HuH-7 (cell line): ENCODE measurements at regions not wholly inside any gene's neighbourhood (a gene's known extent, or its start where the extent isn't known, plus 50 kb on each side); places are given as distances from the start of the nearest gene placed in this dataset.

ENCODE experiments used
- DNase-seq: peaks from one replicate; pipeline ENCODE4 v3.0.0; 2011; ENCODE audit warnings: low spot score

DNA sequence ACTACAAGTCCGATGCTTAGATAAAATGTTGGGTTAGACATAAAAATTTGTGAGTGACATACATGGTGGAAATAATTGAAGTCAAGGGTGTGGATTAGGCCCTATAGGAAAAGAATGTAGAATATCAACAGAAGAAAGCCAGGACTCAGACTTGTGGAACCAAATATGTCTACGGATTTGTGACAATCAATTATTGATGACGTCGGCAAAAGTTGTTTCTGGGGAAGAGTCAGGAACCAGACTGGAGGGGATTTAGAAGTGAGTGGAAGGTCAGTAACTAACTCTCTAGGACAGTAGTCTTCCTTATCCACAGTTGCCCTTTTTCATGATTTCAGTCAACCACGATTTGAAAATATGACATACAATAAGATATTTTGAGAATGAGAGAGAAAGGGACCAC, 130.9 kb upstream of the TANK start:
- no peak for DNase-seq

DNA sequence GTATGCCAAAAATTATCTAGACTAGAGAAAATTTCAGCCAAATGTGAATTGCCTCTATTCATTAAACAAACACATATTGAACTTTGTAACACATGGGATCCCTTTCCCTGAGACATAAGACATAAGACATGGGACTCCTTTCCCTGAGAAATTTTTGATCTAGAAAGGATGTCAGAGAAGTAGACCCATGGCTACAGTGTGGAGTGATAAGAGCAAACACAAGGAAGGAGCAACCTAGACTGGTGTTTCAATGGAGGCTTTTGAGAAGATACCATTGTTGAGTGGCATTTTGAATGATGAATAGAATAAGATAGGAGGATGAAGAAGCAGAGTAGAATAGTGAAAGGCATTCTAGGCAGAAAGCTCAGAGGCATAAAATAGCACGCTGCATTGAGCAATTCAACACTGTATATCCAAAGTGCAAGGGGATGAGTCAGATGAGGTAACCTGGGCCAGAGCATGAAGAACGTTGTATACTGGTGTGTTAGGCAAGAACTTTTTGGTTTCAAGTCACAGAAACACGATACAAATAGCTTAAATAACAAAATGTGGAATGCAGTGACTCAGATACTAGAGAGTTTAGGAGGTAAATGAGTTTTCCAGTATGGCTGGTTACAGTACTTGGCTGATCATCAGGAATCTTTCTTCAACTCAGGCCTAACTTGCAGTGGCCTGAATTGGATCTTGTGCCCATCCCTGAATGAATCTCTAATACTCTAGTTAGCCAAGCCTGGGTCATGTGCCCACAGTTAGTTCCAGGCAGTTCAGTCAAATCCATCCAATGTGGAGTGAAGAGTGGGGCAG, 129.8 kb upstream of the TANK start:
- DNase-seq, result no peak

DNA sequence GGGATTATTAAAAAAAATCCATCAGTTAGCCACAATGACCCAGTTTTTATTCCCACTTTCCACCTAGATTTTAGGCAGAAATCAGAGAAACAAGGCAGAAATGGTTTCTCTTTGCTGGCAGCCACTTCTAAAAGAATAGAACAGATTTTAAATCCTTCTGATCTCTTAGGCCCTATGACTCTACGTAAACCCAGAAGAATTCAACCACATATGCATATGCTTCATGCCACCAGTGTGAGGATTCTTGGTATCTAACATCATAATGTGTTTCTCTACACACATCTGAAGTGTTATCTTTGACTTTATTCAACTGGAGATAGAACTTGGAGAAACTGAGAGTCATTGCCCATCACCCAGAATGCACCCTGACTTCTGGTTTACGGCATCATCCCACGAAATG, 128.7 kb upstream of the TANK start:
- DNase-seq, result no peak

DNA sequence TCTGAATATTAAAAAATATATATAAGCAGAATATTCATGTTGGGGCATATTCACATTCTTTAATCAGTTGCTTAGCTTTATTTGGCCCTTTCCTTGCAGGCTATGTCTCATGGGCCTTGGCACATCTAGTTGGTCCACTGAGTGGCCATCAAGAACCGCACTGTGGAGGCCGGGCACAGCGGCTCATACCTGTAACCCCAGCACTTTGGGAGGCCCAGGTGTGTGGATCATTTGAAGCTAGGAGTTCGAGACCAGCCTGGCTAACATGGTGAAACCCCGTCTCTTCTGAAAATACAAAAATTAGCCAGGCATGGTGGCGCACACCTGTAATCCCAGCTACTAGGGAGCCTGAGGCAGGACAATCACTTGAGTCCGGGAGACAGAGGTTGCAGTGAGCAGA, 127.6 kb upstream of the TANK start:
- no peak for DNase-seq

DNA sequence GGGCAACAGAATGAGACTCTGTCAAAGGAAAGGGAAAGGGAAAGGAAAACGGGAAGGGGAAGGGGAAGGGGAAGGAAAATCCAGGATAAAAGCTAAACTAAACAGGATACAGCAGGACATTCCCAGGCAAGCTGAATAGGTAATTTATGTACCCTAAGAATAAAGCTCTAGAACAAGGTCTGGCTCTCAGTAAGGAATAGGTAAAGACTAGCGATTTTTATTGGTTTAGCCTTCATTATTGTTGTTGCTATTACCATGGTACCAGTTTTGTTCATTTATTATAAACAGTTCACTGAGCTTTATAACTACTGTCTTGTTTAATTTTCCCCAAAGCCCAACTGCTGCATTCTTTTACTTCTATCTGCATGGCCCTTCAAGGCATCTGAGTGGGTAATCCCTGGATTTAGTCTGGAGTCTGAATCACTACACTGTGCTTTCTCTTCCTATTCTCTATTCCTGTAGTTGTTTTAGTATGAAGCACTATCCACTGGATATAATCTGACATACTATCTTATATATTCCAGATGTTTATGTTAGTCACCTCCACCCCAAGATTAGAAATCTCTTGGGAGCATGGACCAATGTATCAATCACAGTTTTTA, 127.1 kb upstream of the TANK start:
- DNase-seq, result no peak

DNA sequence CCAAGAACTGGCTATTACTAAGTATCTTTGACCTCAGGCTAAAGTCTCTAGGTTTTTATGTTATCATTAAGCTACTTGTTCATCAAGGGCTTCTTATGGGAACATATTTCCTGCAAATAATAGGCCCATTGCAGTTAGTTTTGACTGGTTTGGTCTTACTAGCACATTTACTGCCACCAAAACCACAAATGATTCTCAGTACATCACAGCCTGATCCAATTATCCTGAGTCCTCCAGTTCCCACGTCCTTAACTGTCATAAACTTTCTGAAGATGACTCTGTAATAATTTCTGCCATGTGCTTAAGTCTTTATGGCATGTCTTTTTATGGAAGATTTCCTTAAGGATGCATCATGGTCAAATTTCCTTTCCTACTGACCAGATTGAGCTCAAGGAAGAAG, 123.3 kb upstream of the TANK start:
- no peak for DNase-seq

DNA sequence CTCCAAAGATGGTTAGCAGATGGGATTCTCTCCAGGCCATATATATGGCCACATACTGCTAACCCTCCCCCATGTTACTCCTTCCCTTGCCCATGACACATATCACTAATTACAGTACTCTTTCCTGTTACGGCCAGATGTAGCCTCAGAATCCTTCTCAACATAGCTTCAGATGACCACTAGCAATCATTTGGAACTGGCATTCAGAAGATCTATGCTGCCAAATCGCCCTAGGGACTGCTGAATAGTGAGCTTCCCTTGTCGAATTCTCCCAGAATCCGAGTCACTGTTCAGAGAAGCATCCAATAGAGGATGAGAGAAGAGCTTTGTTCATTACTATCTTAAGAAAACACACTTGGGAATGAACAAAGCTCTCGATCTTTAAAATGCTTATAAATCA, 121.2 kb upstream of the TANK start:
- no peak for DNase-seq

DNA sequence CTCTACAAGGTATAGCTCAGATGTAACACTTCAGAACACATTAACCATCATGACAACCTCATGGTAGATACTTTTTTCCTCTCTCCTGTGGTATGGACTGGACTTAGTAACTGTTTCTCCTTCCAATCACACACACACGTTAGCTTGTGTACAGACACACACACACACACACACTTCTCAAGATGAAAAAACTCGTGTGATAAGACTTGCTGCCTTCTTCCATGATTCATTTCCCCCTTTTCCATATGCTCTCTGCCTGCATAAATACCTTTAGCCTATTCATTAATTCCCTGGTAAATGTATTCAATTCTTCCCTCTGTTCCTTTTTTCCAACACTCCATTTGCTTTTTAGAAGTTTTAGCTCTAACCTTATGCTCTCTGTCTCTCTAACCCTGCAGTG, 118.9 kb upstream of the TANK start:
- no peak for DNase-seq

DNA sequence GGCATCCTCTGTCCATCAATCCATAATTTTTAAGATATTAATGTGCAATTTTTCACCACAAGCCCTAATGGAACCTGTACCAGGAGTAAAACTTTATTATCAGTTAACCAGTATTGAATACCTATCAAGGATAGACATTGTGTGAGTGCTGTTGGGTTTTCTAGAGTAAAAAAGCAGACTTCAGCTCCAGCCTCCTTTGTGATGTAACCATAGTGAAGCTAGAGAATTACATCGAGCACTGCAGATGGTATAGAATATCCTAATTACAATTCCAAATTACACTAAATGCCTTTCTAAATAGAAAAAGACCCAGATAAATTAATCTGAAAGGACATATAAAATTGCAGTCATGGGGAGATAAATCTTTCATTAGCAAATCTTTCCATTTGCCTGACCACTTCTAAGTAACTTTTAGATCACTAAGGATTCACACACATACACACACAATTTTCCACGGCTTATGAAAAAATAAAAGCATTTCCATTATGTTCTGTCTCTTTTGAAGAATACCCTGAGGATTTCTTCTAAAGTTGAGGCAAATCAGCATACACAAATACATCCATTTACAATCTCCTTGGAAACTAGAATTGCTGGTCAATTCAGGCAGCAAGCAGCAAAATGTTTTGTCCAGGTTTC, 117.1 kb upstream of the TANK start:
- no peak for DNase-seq

DNA sequence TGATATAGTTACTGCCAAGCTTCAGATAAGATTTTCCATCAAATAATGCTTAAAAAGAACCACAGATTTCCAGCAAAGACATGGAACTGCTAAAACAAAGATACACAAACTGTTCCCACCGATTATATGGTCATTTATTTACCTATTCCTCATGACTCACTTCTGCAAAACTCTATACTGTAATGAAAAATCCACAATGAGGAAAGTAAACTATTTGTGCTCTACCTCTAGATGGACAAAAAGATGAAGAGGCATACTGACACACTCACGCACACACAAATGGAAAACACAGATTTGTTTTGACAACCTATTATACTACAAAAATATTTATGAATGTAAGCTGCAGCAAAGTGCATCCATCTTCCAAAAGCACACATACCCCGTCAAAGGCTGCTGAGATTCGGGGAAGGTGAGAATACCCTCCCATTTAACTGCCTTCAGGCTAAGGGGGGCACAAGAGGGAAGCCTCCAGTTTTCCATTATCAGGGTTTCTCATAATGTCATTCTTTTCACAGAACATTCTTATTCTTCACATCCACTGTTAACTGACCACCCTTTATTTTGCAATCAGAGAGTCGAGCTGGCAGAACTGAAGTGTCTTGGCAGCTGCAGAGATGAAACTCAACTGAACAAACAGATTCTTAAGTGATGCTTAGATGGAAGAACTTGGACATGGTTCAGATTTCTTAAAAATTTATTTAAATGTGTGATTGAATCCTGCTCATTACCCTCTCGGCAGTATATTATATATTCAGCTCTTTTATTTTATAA, 115.9 kb upstream of the TANK start:
- DNase-seq, result no peak

DNA sequence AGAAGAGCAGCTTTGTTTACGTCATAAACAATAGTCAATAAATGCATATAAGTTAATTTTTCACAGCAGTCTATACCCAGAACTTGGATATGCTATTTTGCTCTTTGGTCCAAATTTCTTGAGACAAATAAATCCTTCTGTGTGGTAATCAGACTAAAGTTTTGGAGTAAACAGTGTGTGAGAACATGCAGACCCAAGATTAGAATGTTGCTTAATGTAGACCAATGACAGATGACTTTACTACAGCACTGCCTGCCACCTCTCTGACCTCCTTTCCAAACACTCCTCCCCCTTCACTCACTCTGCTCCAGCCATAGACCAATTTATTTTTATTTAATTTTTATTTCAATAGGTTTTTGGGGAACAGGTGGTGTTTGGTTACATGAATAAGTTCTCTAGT, 115.3 kb upstream of the TANK start:
- no peak for DNase-seq

DNA sequence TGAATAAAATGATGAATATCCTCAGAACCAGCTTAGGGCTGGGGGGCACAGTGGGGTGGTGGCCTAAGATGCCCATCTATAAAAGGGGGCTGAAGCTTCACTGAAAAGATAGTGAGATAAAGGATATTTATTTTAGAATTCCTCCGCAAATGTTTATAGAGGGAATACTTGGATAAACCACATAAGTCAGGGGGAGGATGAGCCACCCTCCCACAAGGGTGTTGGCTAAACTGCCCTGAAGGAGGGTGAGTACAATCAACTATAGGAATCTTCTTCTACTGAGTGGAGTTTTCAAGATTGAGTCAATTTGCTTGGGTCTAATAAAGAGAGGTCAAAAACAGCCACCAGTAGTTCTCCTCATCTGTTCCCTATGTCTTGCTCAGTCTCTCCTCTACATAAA, 114.5 kb upstream of the TANK start:
- DNase-seq, result no peak

DNA sequence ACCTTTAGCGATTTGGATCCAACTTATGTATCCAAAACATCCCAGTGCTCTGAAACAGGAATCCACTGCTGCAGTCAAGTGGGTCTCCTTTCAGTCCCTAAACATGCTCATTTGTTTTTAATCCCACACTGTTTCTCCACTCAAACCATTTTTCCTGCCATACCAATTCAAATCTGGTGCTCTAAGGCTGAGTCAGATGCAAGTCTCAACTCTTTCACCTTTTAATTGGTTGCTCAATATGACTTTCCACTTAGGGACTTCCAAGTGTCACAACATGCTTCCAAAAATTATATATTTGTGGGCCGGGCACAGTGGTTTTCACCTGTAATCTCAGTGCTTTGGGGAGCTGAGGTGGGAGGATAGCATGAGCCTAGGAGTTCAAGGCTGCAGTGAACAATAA, 113.4 kb upstream of the TANK start:
- DNase-seq, result no peak

DNA sequence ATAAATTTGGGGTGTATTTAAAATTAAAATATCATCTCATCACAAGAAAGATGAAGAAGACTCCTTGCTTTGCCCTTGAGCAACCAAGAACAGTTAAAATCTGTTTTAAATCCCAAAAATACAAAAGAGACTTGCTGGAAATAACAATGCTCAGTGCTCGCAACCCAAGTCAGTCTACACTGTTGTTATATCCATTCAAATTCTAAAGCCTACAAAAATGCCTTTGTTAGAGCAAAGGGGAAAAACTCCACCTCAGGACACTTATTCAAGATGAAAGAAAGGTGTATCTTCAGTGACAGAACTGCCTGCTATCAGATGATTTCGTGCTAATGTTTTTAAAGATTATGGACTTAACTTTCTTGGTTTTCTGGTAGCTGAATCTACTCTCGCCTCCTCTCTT, 111.9 kb upstream of the TANK start:
- DNase-seq, result no peak

DNA sequence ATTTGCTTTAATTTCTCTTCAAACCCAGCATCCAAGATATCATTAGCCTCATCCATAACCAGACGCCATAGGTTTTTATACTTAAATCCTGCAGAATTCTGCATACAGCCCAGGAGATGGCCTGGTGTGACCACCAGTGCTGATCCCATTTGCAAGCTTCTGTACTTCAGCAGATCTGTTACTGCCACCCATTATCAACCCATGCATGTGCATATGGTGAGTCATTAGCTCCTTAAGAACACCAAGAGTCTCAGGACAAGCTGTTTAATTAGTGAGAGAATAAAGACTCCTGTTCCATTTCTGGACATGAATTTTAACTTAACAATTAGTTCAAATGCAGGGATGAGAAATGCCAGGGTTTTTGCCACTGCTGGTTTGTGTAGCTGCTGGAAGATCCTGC, 110.7 kb upstream of the TANK start:
- DNase-seq, result no peak

DNA sequence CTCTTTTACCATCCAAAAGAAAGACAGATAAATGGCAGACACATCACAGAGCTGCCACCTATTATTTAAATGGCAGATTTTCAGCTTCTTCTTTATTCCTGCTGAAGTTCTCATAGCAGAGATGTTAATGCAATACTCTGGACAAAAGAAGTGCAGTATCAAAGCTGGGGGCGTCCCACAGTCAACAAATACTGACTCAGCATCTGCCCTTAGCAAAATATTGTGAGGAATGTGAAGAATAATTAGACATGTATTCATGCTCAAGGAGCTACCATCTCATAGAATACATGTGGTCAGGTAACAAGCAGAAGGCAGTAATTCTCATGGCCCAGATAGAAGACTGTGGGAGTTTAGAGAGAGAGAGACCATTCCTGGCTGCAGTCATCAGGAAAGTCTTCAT, 108.0 kb upstream of the TANK start:
- no peak for DNase-seq

DNA sequence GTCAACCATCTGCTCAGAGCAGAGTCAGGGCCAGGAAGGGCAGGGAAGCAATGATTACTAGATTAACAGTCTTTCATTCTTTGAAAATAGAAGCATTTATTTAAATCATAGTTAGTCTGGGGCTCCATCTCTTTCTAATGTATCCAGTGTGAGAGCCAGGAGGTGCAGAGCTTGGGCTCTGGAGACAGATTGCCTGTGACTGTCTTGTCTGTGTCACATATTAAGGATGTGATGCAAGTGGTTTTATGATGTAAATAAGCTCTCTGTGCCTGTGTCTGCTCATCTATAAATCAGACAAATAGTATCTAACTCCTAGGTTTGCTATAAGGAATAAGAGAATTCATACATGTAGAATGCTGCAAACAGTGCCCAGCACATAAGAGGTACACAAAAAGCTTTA, 104.9 kb upstream of the TANK start:
- DNase-seq, result no peak

DNA sequence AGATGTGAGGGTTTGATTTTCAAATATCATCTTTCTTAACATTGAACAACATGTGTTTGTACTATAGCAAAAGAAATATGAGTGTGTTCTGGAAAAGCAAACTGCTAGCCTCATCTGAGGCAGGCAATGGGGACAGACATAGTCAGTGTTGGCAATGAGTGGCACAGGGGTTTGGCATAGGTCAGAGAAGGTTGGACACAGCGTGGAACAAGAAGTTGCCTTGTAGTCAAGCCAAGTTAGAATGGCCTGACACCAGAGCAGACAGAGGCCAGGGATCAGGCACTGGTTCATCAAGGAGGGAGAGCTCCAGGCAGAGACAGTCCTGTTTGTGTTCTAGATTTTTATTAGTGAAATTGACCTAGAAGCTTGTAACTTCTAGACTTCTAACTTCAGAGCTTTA, 100.8 kb upstream of the TANK start:
- DNase-seq, result no peak

DNA sequence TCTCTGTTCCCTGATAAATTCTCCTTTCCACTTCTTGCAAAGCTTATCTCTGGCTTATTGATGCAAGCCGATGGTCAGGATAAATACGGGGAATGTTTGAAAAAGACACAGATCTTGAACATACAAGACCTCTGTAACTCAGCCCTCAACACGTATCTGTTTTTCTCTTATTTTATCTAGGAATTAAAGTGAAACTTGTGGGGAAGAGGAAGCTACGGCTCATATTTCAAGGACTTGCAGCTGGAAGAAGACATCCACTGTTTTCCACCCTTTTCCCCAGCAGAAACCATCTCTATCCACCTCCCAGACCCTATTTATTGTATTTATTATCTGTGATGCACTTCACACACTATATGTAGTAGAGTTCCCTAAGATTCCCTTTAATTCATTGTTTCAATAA, 98.4 kb upstream of the TANK start:
- no peak for DNase-seq

DNA sequence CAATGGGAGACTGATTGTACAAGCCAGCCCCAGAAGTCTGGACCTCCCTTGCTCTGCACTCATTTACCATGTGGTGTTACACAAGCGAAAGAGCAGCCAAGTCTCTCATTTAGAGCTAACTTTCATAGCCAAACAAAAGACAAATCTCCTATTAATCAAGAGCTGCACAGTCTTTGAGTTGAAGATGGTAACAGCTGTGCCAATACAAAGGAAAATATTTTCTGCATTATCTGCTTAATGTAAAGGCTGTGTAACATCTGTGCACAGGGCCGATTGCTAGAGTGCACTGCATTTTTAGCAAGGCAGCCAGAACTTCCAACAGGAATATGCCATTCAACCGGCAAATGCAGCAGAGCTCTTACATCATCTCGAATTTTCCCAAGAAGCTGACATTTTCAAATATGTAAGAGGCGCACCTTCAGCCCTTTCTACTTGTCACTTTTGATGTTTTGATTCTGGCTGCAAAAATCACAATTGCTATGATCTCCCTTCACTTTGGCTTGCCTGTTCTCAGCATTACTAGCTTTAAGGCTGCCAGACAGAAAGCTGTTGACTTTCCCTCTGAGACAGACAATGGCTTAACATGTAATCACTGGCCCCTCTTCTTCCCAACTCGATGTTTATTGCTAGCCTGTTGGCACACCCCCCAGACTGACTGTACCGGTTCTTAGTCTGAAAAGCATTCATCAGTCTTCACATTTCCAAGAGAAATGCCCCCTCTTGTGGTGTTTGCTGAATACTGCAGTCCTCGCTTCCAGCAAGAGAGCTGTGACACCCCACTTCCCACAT, 96.9 kb upstream of the TANK start:
- DNase-seq, result peak; percentile 49

DNA sequence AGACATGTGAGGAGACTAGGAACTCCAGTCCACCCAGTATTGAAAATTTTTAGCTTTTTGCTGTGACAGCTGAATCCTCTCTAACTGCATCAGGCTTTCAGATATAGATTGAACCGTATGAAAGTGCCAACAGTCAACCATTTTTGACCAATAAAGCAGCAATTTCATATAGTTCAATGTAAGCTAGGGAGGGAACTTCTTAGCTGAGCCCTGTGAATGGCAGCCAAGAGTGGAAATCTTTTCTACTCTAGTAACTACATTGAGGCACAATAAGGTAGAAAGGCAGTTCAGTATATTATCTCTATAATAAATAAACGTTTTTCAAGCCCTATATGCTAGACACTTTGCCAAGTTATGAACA, 96.3 kb upstream of the TANK start:
- no peak for DNase-seq

DNA sequence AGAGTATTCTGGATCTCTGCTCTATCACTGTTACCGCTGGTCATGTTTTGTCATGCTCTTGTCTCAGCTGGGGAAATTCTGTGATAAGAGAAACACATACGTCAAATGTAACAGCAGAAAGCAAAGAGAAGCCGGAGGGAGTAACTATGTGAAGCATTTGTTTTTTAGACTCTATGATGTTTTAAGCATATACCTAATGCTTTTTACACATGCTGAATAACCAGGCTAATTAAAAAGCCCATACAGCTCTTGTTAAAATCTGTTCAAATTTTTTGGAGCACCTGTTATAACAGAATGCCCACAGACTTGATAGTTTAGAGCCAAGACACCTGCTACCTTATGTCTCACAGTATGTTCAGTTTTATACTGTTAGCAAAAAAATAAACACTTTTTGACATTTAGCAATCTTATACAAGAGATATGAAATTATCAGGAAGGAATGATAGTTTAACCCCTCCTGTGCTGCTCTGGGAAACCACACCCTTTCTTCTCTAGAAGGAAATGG, 92.3 kb upstream of the TANK start:
- no peak for DNase-seq
